ENCODE measurements at regions not wholly inside any gene's neighbourhood (a gene's known extent, or its start where the extent isn't known, plus 50 kb on each side); places are given as distances from the start of the nearest gene placed in this dataset.

- no peak for DNase-seq
Measured at GRCh38 chr3:152056987-152057386, 183.5 kb downstream of the SUCNR1 start.

DNA sequence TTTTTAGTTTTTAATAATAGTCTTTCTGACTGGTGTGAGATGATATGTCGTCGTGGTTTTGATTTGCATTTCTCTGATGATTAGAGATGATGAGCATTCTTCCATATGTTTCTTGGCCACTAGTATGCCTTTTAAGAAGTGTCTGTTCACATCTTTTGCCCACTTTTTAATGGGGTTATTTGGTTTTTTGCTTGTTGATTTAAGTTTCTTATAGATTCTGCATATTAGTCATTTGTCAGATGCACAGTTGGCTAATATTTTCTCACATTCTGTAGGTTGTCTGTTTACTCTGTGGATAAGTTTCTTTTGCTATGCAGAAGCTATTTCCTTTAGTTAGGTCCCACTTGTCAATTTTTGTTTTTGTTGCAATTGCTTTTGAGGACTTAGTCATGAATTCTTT lies 185.4 kb downstream of the SUCNR1 start:
- DNase-seq, result no peak

DNA sequence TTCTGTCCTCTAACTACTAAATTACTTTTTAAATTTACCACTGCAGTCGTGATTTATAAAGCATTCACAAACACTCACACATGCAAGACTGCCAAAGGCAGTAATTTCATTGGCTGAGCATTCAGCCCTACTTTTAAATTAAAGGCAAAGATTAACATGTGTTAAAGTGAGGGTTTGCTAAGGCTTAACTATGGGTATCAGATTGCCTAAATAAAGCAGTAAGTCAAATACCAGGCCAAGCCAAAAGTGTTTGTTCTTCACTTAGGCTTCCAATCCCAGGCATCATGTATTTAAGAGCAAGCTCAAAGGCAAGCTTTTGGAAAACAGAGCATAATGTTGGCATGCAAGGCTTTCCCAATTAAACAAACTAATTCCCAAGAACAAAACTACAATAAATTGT lies 187.3 kb downstream of the SUCNR1 start:
- DNase-seq, result no peak

DNA sequence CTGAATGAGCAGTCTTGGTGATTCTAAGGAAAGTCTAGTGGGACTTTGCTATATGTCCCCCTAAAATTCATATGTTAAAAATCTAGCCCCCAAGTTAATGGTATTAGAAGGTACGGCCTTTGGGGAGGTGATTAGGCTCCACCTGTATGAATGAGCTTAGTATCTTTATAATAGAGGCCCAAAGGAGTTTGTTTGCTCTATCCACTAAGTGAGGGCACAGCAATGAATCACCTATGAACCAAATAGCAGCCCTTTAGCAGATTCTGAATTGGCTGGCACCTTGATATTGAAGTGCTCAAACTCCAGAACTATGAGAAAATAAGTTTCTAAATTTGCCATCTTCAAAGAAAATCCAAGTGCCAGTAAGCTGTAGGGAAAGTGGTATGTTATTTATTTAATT lies 187.9 kb downstream of the SUCNR1 start:
- no peak for DNase-seq

DNA sequence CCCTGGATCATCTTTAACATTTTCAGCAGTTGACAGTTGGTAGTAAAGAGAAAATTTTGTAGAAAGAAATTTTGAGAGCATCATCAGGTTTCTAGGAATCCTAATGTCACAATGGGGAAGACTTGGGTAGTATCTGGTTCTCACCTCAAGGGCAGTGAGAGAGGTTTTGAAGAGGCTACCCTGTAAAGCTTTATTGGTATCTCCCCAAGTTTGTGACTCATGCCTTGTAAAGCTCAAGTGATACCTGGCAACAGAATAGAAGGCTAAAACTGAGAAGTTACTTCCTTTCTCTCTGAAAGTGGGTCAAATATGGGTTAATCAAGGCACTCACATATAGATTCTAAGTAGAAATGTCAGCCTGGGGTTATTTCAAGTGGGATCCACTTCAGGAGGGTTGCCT lies 196.4 kb downstream of the SUCNR1 start:
- no peak for DNase-seq

GRCh38 chr3:152071315-152071714 lies 197.4 kb upstream of the MBNL1 start:
- DNase-seq, result no peak

DNA sequence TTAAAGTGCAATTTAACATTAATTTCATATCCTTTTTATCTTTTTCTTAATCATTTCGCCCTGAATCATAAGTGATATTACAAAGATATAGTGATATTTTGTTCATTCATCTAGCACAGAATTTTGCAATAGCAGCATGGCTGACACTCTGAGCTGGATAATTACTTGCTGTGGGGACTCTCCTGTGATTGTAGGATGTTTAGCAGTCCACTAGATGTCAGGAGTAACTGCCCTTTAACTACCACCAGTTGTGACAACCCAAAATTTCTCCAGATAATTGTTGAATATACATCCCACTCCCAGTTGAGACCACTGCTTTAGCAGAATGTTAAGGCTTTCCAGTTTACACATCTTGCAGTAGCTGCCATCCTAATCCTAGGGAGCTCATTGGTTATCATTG lies 196.8 kb upstream of the MBNL1 start:
- DNase-seq, result no peak

- no peak for DNase-seq
Measured at GRCh38 chr3:152073267-152073666, 195.5 kb upstream of the MBNL1 start.

DNA sequence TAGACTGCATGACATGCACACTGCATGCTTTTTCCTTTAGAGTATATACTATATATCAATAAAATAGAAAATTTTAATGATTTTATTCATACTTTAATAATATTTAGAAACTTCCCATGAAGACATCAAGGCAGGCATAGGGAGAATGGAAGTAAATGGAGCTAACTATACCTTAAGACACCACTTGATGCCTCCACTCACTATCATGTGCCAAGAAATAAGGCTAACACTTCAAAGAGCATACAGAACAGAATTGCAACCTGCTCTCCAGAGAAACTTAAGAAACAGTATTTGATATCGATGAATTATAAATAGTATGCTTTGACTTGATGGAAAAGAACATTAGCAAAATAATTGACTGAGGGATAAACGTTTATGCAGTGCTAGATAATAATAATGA lies 192.6 kb upstream of the MBNL1 start:
- DNase-seq, result no peak

GRCh38 chr3:152079980-152080379 lies 188.7 kb upstream of the MBNL1 start:
- DNase-seq, result no peak

DNA sequence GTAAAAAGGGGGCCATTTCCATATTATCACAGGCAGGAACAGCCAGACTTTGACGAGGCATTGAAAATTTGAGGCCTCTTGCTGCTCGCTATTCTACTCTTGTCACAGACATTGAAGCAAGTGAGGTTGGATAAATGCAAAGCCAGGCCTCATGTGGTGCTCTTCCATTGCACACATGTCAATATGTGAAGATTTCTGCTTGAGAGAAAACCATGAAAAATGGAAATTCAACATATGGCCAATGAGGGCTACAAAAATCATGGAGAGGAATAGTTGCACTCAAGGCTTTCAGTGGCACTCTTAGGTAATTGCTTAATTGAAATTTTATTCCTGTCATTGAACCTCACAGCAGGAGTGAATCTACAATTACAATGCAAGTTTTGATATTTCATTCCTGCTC lies 185.6 kb upstream of the MBNL1 start:
- no peak for DNase-seq

GRCh38 chr3:152084441-152085158 lies 184.1 kb upstream of the MBNL1 start:
- DNase-seq, result no peak

DNA sequence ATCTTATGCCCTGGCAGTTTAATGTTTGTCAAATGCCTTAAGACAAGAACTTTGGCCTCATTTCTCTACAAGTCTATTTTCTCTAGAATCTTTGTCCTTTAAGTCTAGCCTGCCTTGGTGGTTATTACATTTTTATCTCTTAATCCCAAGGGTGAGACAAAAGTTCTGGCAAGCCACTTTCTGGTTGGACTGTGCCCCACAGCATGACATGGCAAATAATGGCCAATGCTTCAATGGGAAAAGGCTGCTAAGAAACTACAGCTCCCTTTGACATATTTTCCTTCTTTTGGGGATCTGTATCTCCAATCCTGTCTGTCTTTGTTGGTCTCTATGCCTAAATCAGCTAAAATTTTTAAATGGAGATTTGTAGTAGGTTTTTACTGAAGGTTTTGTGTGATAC lies 181.6 kb upstream of the MBNL1 start:
- DNase-seq, result no peak

DNA sequence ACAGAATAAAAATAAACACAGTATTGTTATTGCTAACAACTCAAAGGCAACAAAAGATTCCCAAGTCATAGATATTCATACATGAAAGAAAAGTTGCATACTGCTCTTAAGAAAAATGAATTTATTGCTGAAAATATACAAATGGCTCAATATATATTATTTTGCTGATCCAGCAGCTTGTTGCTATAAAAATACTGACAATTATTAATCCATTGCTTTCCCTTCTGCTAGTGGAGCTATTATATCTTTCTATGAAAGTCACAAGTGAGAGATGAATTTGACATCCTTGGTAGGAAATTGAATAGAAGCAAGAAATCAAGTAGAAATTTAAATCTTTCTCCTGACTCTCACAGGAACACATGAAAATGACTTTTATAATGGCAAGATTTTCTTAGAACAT lies 179.2 kb upstream of the MBNL1 start:
- DNase-seq, result no peak

DNA sequence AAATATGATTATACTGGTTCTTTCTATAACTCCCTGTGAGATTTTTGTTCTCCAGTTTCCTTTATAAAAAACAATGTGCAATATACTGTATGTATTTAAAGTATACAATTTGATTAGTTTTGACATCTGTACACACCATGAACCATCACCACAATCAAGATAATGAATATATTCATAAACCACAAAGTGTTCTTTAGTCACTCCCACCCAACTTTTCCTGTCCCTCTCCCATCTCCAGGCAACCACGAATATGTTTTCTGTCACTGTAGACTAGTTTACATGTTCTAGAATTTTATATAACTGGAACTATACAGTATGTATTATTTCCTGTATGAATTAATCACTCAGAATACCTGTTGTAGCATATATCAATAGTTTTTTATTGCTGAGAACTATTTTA lies 177.0 kb upstream of the MBNL1 start:
- no peak for DNase-seq

DNA sequence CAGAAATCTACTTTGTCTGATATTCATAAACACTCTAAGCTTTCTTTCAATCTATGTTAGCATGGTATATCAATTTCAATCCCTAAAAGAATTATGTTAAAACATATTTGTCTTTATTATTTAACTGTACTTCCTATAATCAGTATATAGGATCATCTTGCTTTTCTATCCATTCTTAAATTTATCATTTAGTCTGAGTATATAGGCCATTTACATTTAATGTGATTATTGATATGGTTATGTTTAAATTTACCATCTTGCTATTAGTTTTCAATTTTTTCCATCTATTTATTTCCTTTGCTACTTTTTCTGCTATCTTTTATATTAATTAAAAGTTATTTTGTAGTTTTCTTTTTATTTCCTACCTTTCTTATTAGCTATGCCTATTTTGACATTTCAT lies 174.8 kb upstream of the MBNL1 start:
- DNase-seq, result no peak

- DNase-seq, result no peak
Measured at GRCh38 chr3:152094406-152094805, 174.3 kb upstream of the MBNL1 start.

GRCh38 chr3:152095472-152095871 lies 173.3 kb upstream of the MBNL1 start:
- DNase-seq, result no peak

- DNase-seq, result no peak
Measured at GRCh38 chr3:152096280-152096906, 172.3 kb upstream of the MBNL1 start.

DNA sequence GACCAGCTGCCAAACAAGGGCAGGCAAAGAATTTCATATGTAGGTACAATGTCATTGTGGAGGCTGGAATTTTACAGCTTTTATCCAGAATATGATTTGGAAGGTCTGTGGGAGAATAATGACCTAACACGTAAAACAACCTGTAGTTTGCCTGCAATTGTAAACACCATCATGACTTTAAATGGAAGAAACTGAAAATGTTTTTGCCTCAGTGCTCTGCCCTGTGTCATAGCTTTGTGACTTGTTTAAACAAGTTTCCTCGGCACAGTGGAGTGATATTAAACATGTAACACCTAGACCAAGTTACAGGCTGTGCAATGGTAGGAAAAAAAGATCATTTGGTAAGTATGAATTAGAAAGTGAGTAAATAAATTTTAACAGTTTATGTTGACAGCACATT lies 171.6 kb upstream of the MBNL1 start:
- DNase-seq, result no peak

- no peak for DNase-seq
Measured at GRCh38 chr3:152097770-152098169, 171.0 kb upstream of the MBNL1 start.

DNA sequence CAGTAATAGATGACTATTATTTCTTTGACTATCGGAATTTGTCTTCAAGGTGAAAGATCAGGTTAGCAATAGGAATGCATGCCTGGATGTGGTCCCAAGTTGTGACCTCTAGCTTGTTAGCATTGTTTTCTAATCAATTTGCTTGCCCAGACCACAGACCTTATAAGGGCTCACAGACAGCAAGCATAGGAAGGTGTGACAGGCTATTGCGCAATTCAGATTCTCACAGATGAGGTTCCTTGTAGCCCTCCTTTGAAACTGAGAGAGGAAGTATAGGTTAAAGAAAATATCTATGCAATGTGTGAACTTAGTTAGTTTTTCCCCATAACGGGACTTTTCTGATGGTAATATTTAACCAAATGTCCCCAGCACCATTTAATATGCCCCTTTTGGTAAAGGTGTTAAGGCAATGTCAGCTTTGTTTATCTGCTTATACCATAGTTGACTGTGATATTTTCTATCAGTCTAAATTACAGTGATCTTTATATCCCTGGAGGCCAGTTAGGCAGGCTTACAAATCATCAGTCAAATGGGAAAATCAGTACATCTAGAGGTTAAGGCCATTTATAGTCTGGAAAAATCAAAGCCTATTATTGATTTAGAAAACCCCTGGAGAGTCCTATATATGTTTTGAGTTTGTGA lies 168.1 kb upstream of the MBNL1 start:
- no peak for DNase-seq

GRCh38 chr3:152102410-152102809 lies 166.3 kb upstream of the MBNL1 start:
- DNase-seq, result no peak

DNA sequence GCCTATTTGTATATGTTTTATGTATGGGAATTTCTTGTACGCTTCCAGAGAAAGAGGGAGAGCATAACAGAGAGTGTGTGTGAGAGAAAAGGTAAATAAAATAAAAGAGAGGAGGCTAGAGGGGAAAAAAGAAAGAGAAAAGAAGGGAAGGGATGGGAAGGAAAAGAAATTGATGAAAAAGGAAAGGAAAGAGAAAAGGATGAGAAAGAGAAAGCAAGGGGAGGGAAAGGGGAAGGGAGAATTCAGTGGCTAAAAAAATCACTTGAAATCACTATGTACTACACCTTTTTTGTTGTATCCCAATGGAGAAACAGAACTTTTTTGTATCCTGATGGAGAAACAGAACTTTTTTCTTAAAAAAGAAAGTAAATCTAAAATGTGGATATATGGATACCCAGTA lies 165.5 kb upstream of the MBNL1 start:
- DNase-seq, result no peak
